HepG2 (cell line): ENCODE measurements at regions not wholly inside any gene's neighbourhood (a gene's known extent, or its start where the extent isn't known, plus 50 kb on each side); places are given as distances from the start of the nearest gene placed in this dataset.

Source experiments
- ATAC-seq: fragments of 200-7000 bp; cut with Tn5 transposase; 3 replicates; pipeline ENCODE4 v1.9.1; 2020; ENCODE audit warnings: mild to moderate bottlenecking, moderate library complexity
- BruUV-seq: library from RNA; stranded (reverse); fragments of 400-500 nt; replicated peaks from 2 replicates; lab custom pipeline; 2021; lab: Mats Ljungman, UMichigan
- CTCF ChIA-PET: fragments of 300-600 bp; formaldehyde crosslinking; extraction: SDS; loops from one replicate; lab custom pipeline; 2021; ENCODE audit warnings: low total read pairs, inconsistent platforms, low intra/inter-chr PET ratio; lab: Yijun Ruan, JAX
- POLR2A ChIA-PET: fragments of 350-600 bp; sonication (Branson Sonifier 250); formaldehyde crosslinking; loops from one replicate; lab custom pipeline; 2020; ENCODE audit warnings: antibody characterized with exemption, inconsistent platforms; lab: Yijun Ruan, JAX
- DNase-seq: peaks from one replicate; pipeline ENCODE4 v3.0.0-alpha.2; 2015; ENCODE audit warnings: low spot score
- FAIRE-seq: peaks from 3 replicates; lab custom pipeline; 2011; peaks lifted over from hg19 to GRCh38; lab: Jason Lieb, UNC
- H2AFZ ChIP-seq: one replicate; pipeline ENCODE4 v1.6.1; 2011; ENCODE audit warnings: low read length, inconsistent platforms
- H3K27ac ChIP-seq: fragments of 300-600 bp; 3 replicates; pipeline ENCODE4 v1.8.0; 2011; ENCODE audit warnings: mixed run types, mild to moderate bottlenecking, mixed read lengths, low read length, inconsistent platforms; ENCODE audit not compliant: insufficient read depth; ENCODE audit errors: extremely low read length
- H3K27me3 ChIP-seq, 2 experiments: fragments of 200-600 bp in 1 of 2; 2 replicates in 1 of 2; 3 replicates in 1 of 2; pipeline versions ENCODE4 v1.6.0 to v1.8.0; 2011; ENCODE audit warnings: low read length in 2 of 2, mild to moderate bottlenecking in 2 of 2, moderate library complexity in 2 of 2, inconsistent platforms in 1 of 2; ENCODE audit not compliant: insufficient read depth in 2 of 2, control insufficient read depth in 1 of 2
- H3K36me3 ChIP-seq, 2 experiments: fragments of 200-600 bp in 1 of 2; replicated peaks in 1 of 2; 2 replicates in 1 of 2; 3 replicates in 1 of 2; pipeline versions ENCODE4 v1.5.1 to v1.8.0; 2011; ENCODE audit warnings: low read length in 2 of 2, inconsistent platforms in 1 of 2; ENCODE audit not compliant: insufficient read depth in 2 of 2, control insufficient read depth in 1 of 2
- H3K4me1 ChIP-seq: 2 replicates; pipeline ENCODE4 v1.5.1; 2012; ENCODE audit warnings: low read length, inconsistent platforms; ENCODE audit not compliant: insufficient read depth
- H3K4me2 ChIP-seq: 2 replicates; pipeline ENCODE4 v1.6.0; 2011; ENCODE audit warnings: low read depth, low read length, inconsistent platforms
- H3K4me3 ChIP-seq, 3 experiments: fragments of 200-600 bp in 1 of 3; sonication (generic), shearing (Covaris generic) in 1 of 3; replicated peaks in 1 of 3; 2 replicates each; pipeline ENCODE4 v1.5.1; 2011 to 2016; ENCODE audit warnings: low read length in 3 of 3, inconsistent platforms in 2 of 3, low read depth in 2 of 3, mild to moderate bottlenecking in 2 of 3, control low read depth in 1 of 3, mixed read lengths in 1 of 3; ENCODE audit not compliant: insufficient read depth in 1 of 3
- H3K79me2 ChIP-seq: one replicate; pipeline ENCODE4 v1.6.1; 2011; ENCODE audit warnings: low read length, inconsistent platforms; ENCODE audit not compliant: insufficient read depth
- H3K9ac ChIP-seq: 2 replicates; pipeline ENCODE4 v1.6.0; 2011; ENCODE audit warnings: mild to moderate bottlenecking, low read depth, low read length, inconsistent platforms; ENCODE audit not compliant: insufficient read depth
- H3K9me3 ChIP-seq: 2 replicates; pipeline ENCODE4 v1.5.1; 2012; ENCODE audit warnings: mild to moderate bottlenecking, low read length
- H4K20me1 ChIP-seq: 2 replicates; pipeline ENCODE4 v1.6.0; 2011; ENCODE audit warnings: inconsistent platforms, mild to moderate bottlenecking, low read length, moderate library complexity; ENCODE audit not compliant: insufficient read depth
- CC2D1A ChIP-seq: sonication (generic); formaldehyde crosslinking; IDR thresholded peaks from 2 replicates; pipeline ENCODE4 v1.8.1; 2023; ENCODE audit warnings: mild to moderate bottlenecking, missing genetic modification reagents
- CHD2 ChIP-seq: IDR thresholded peaks from 2 replicates; pipeline ENCODE4 v1.6.1; 2011; ENCODE audit warnings: low read depth, low read length, improper control_type of control experiment
- FOXA1 ChIP-seq, 2 experiments: fragments of 450-650 bp in 1 of 2; sonication (generic) in 1 of 2; formaldehyde crosslinking in 1 of 2; IDR thresholded peaks; 2 replicates each; pipeline versions ENCODE4 v1.4.0 to v1.6.1; 2016 to 2020; ENCODE audit warnings: missing genetic modification reagents in 1 of 2
- FOXC1 ChIP-seq: sonication (generic); formaldehyde crosslinking; IDR thresholded peaks from 2 replicates; pipeline ENCODE4 v1.8.0; 2022; ENCODE audit warnings: mild to moderate bottlenecking, missing genetic modification reagents, borderline replicate concordance
- KDM6A ChIP-seq: IDR thresholded peaks from 2 replicates; pipeline ENCODE4 v1.6.1; 2016; ENCODE audit warnings: low read depth
- NCOA5 ChIP-seq: sonication (generic); formaldehyde crosslinking; IDR thresholded peaks from 2 replicates; pipeline ENCODE4 v1.4.0; 2020; ENCODE audit warnings: missing genetic modification reagents
- RORA ChIP-seq: sonication (generic); formaldehyde crosslinking; IDR thresholded peaks from 2 replicates; pipeline ENCODE4 v1.5.0; 2020; ENCODE audit warnings: mild to moderate bottlenecking, missing genetic modification reagents, moderate library complexity
- STAT5B ChIP-seq: sonication (generic); formaldehyde crosslinking; IDR thresholded peaks from 2 replicates; pipeline ENCODE4 v1.4.0; 2020; ENCODE audit warnings: missing genetic modification reagents
- ZNF296 ChIP-seq: sonication (generic); formaldehyde crosslinking; conservative IDR thresholded peaks from 2 replicates; pipeline ENCODE4 v1.5.0; 2020; ENCODE audit warnings: mild to moderate bottlenecking, missing genetic modification reagents
- ZNF780A ChIP-seq: sonication (generic); formaldehyde crosslinking; IDR thresholded peaks from 2 replicates; pipeline ENCODE4 v1.8.0; 2022; ENCODE audit warnings: mild to moderate bottlenecking, missing genetic modification reagents, moderate library complexity
- ZNF839 ChIP-seq: sonication (generic); formaldehyde crosslinking; IDR thresholded peaks from 2 replicates; pipeline ENCODE4 v1.4.0; 2020; ENCODE audit warnings: missing genetic modification reagents, mild to moderate bottlenecking, borderline replicate concordance
- WGBS: methylation state at CpG from one replicate; pipeline ENCODE4 v1.1.6; 2017; ENCODE audit warnings: low lambda C conversion rate; 5-methylcytosine and 5-hydroxymethylcytosine counted together
- in situ Hi-C: cut with HindIII; loops from 2 replicates; pipeline ENCODE4 v1.10.0; 2017; ENCODE audit warnings: low pct_unique_long_range_greater_than_20kb; ENCODE audit not compliant: extremely low pct_ligation_motif_present
- intact Hi-C: fragments of 100-400 bp; cut with micrococcal nuclease; formaldehyde crosslinking; loops from one replicate; pipeline ENCODE4 v1.10.0; 2022; ENCODE audit not compliant: unreplicated experiment
- TF ChIP-seq, protein P1 (sequence below): sonication (generic); formaldehyde crosslinking; IDR thresholded peaks from 2 replicates; pipeline ENCODE4 v1.4.0; 2020; ENCODE audit warnings: missing genetic modification reagents
- TF ChIP-seq, protein P2 (sequence below): sonication (generic); formaldehyde crosslinking; IDR thresholded peaks from 2 replicates; pipeline ENCODE4 v1.5.0; 2020; ENCODE audit warnings: mild to moderate bottlenecking, missing genetic modification reagents, borderline replicate concordance

DNA sequence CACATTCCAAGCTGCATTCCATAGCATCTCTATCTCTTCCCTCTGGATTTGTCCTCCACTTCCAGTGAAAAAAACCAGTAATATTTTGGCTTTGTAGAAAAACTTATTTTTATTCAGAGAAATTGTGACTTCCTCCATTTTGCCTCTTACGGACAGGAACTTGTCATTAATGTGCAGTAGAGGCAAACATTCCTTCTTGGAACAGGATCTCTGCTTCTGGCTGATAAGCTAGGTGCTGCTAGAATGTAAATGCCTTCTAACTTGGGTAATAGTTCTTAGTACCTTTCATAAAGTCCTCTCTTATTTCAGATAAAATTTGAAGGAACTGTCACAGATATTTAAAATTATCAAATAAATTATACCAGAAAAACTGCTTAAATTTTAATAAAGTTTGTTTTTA is 707.8 kb downstream of the USP25 start:
- Histone ChIP-seq H3K9ac (no peak overlapping the region), H3K79me2 (no peaks in the 10 kb centered on the region), H3K9me3 (no peaks in the 10 kb centered on the region), H3K27me3 (no peaks in the 10 kb centered on the region), H2AFZ (no peak overlapping the region), H4K20me1 (no peaks in the 10 kb centered on the region), H3K4me3 (no peak overlapping the region), H3K36me3 (no peaks in the 10 kb centered on the region), H3K4me1 (no peaks in the 10 kb centered on the region), H3K4me2 (no peak overlapping the region), H3K27ac (no peak overlapping the region)
- no peak for ATAC-seq
- ChIA-PET CTCF (no interaction called here), POLR2A (no interaction called here)
- BruUV-seq, result no TSS peak
- intact Hi-C loops (no loop called here), in situ Hi-C loops (no loop called here)
- 20% methylated on average over 1 of the region's 1 CpG for WGBS
- FAIRE-seq, result no peak
- TF ChIP-seq STAT5B (no peak), FOXC1 (CRISPR knock-in tag) (no peak), NCOA5 (no peak), ZNF296 (CRISPR knock-in tag) (no peak), ZNF780A (CRISPR knock-in tag) (no peak), KDM6A (CRISPR knock-in tag) (no peak), CC2D1A (CRISPR knock-in tag) (no peak), CHD2 (no peak), FOXA1 (IDR thresholded peaks at IDR 0.05) (no peak), FOXA1 (CRISPR knock-in tag; IDR thresholded peaks at IDR 0.05) (no peak), ZNF839 (no peak), RORA (CRISPR knock-in tag) (no peak)
- TF ChIP-seq, protein P1, sequence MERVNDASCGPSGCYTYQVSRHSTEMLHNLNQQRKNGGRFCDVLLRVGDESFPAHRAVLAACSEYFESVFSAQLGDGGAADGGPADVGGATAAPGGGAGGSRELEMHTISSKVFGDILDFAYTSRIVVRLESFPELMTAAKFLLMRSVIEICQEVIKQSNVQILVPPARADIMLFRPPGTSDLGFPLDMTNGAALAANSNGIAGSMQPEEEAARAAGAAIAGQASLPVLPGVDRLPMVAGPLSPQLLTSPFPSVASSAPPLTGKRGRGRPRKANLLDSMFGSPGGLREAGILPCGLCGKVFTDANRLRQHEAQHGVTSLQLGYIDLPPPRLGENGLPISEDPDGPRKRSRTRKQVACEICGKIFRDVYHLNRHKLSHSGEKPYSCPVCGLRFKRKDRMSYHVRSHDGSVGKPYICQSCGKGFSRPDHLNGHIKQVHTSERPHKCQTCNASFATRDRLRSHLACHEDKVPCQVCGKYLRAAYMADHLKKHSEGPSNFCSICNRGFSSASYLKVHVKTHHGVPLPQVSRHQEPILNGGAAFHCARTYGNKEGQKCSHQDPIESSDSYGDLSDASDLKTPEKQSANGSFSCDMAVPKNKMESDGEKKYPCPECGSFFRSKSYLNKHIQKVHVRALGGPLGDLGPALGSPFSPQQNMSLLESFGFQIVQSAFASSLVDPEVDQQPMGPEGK (CRISPR knock-in tag), result no peak
- TF ChIP-seq, protein P2, sequence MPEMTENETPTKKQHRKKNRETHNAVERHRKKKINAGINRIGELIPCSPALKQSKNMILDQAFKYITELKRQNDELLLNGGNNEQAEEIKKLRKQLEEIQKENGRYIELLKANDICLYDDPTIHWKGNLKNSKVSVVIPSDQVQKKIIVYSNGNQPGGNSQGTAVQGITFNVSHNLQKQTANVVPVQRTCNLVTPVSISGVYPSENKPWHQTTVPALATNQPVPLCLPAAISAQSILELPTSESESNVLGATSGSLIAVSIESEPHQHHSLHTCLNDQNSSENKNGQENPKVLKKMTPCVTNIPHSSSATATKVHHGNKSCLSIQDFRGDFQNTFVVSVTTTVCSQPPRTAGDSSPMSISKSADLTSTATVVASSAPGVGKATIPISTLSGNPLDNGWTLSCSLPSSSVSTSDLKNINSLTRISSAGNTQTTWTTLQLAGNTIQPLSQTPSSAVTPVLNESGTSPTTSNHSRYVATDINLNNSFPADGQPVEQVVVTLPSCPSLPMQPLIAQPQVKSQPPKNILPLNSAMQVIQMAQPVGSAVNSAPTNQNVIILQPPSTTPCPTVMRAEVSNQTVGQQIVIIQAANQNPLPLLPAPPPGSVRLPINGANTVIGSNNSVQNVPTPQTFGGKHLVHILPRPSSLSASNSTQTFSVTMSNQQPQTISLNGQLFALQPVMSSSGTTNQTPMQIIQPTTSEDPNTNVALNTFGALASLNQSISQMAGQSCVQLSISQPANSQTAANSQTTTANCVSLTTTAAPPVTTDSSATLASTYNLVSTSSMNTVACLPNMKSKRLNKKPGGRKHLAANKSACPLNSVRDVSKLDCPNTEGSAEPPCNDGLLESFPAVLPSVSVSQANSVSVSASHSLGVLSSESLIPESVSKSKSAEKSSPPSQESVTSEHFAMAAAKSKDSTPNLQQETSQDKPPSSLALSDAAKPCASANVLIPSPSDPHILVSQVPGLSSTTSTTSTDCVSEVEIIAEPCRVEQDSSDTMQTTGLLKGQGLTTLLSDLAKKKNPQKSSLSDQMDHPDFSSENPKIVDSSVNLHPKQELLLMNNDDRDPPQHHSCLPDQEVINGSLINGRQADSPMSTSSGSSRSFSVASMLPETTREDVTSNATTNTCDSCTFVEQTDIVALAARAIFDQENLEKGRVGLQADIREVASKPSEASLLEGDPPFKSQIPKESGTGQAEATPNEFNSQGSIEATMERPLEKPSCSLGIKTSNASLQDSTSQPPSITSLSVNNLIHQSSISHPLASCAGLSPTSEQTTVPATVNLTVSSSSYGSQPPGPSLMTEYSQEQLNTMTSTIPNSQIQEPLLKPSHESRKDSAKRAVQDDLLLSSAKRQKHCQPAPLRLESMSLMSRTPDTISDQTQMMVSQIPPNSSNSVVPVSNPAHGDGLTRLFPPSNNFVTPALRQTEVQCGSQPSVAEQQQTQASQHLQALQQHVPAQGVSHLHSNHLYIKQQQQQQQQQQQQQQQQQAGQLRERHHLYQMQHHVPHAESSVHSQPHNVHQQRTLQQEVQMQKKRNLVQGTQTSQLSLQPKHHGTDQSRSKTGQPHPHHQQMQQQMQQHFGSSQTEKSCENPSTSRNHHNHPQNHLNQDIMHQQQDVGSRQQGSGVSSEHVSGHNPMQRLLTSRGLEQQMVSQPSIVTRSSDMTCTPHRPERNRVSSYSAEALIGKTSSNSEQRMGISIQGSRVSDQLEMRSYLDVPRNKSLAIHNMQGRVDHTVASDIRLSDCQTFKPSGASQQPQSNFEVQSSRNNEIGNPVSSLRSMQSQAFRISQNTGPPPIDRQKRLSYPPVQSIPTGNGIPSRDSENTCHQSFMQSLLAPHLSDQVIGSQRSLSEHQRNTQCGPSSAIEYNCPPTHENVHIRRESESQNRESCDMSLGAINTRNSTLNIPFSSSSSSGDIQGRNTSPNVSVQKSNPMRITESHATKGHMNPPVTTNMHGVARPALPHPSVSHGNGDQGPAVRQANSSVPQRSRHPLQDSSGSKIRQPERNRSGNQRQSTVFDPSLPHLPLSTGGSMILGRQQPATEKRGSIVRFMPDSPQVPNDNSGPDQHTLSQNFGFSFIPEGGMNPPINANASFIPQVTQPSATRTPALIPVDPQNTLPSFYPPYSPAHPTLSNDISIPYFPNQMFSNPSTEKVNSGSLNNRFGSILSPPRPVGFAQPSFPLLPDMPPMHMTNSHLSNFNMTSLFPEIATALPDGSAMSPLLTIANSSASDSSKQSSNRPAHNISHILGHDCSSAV, result no peak
- no peak for DNase-seq
